Jurkat, Clone E6-1 (cell line): ENCODE measurements at regions not wholly inside any gene's neighbourhood (a gene's known extent, or its start where the extent isn't known, plus 50 kb on each side); places are given as distances from the start of the nearest gene placed in this dataset.
A peak's percentile ranks its signal among the peaks of the same experiment; 100 is the strongest.
"Not testable (repeated sequence)": the region's sequence is repeated elsewhere in the genome, so short reads cannot be mapped to it uniquely, and the experiment has no call there.

Source experiments
- DNase-seq: peaks from one replicate; pipeline ENCODE4 v3.0.0-alpha.2; 2011; ENCODE audit warnings: low read depth, low spot score
- H3K4me3 ChIP-seq: 2 replicates; pipeline ENCODE4 v1.5.1; 2011; ENCODE audit warnings: mild to moderate bottlenecking, low read length, control low read depth, moderate library complexity

- H3K4me3 ChIP-seq: no peak overlapping the region
- DNase-seq: no peak
Measured at GRCh38 chr9:2414465-2414864, 207.1 kb upstream of the VLDLR start.

GRCh38 chr9:2415326-2415725, 206.3 kb upstream of the VLDLR start:
- no peak overlapping the region for H3K4me3 ChIP-seq
- DNase-seq: no peak

- DNase-seq: no peak
- H3K4me3 ChIP-seq: no peak overlapping the region
Measured at GRCh38 chr9:2417730-2418129, 203.9 kb upstream of the VLDLR start.

- no peak for DNase-seq
- no peak overlapping the region for H3K4me3 ChIP-seq
Measured at GRCh38 chr9:2418619-2419018, 203.0 kb upstream of the VLDLR start.

- DNase-seq: no peak
- H3K4me3 ChIP-seq: no peak overlapping the region
Measured at GRCh38 chr9:2419347-2419746, 202.2 kb upstream of the VLDLR start.

GRCh38 chr9:2420543-2420942, 201.0 kb upstream of the VLDLR start:
- DNase-seq: no peak
- H3K4me3 ChIP-seq: no peak overlapping the region

- H3K4me3 ChIP-seq: no peak overlapping the region
- no peak for DNase-seq
Measured at GRCh38 chr9:2424619-2425033, 197.0 kb upstream of the VLDLR start.

GRCh38 chr9:2425676-2426075, 195.9 kb upstream of the VLDLR start:
- DNase-seq: no peak
- H3K4me3 ChIP-seq: no peak overlapping the region

GRCh38 chr9:2427120-2427891, 194.3 kb upstream of the VLDLR start:
- no peak overlapping the region for H3K4me3 ChIP-seq
- no peak for DNase-seq

- H3K4me3 ChIP-seq: no peak overlapping the region
- DNase-seq: no peak
Measured at GRCh38 chr9:2439957-2440356, 181.6 kb upstream of the VLDLR start.

- H3K4me3 ChIP-seq, DNase-seq: not testable (repeated sequence)
Measured at GRCh38 chr9:2443933-2444332, 177.7 kb upstream of the VLDLR start.

GRCh38 chr9:2448193-2448738, 173.3 kb upstream of the VLDLR start:
- no peak for DNase-seq
- H3K4me3 ChIP-seq: no peak overlapping the region

- H3K4me3 ChIP-seq: no peak overlapping the region
- no peak for DNase-seq
Measured at GRCh38 chr9:2453106-2453505, 168.5 kb upstream of the VLDLR start.

GRCh38 chr9:2453701-2454100, 167.9 kb upstream of the VLDLR start:
- DNase-seq: no peak
- no peak overlapping the region for H3K4me3 ChIP-seq

- H3K4me3 ChIP-seq: no peak overlapping the region
- no peak for DNase-seq
Measured at GRCh38 chr9:2459756-2460155, 161.8 kb upstream of the VLDLR start.

- no peak for DNase-seq
- H3K4me3 ChIP-seq: no peak overlapping the region
Measured at GRCh38 chr9:2461892-2462291, 159.7 kb upstream of the VLDLR start.

GRCh38 chr9:2464624-2465023, 157.0 kb upstream of the VLDLR start:
- no peak for DNase-seq
- H3K4me3 ChIP-seq: no peak overlapping the region

GRCh38 chr9:2465516-2465915, 156.1 kb upstream of the VLDLR start:
- H3K4me3 ChIP-seq: no peak overlapping the region
- DNase-seq: no peak

GRCh38 chr9:2465921-2466460, 155.6 kb upstream of the VLDLR start:
- no peak overlapping the region for H3K4me3 ChIP-seq
- no peak for DNase-seq

GRCh38 chr9:2466703-2467102, 154.9 kb upstream of the VLDLR start:
- H3K4me3 ChIP-seq: no peak overlapping the region
- no peak for DNase-seq

- DNase-seq: peak; percentile 2
- no peak overlapping the region for H3K4me3 ChIP-seq
Measured at GRCh38 chr9:2469681-2470221, 151.8 kb upstream of the VLDLR start.
